ENCODE measurements at regions not wholly inside any gene's neighbourhood (a gene's known extent, or its start where the extent isn't known, plus 50 kb on each side); places are given as distances from the start of the nearest gene placed in this dataset.

- Histone ChIP-seq H3K36me3 (ENCODE audit: insufficient read depth, low read length) (no peaks in the 10 kb centered on the region), H3K79me2 (ENCODE audit: insufficient read depth, low read length) (no peaks in the 10 kb centered on the region), H3F3A (ENCODE audit: insufficient read depth, low read length) (no peaks in the 10 kb centered on the region), H2AFZ (ENCODE audit: low read length) (no peak overlapping the region), H3K27me3 (ENCODE audit: insufficient read depth, low read length) (no peaks in the 10 kb centered on the region), H3K4me3 (ENCODE audit: low read depth, low read length, poor library complexity, severe bottlenecking) (no peak overlapping the region), H3K9me3 (ENCODE audit: low read length) (no peaks in the 10 kb centered on the region), H3K4me2 (ENCODE audit: low read length) (no peak overlapping the region), H3K4me1 (ENCODE audit: insufficient read depth, low read length, severe bottlenecking) (no peaks in the 10 kb centered on the region), H3K9ac (ENCODE audit: low read length) (no peak overlapping the region), H4K20me1 (ENCODE audit: insufficient read depth, low read length) (no peaks in the 10 kb centered on the region), H3K27ac (ENCODE audit: low read depth, low read length, poor library complexity, severe bottlenecking) (no peak overlapping the region), H3K9me2 (ENCODE audit: low read depth, low read length) (no peaks in the 10 kb centered on the region)
- TF ChIP-seq EZH2 (IDR thresholded peaks at IDR 0.05; ENCODE audit: borderline replicate concordance, low read length): no peak
- no peak for TF ChIP-seq CTCF (IDR thresholded peaks at IDR 0.05; ENCODE audit: low read length)
Observed at GRCh38 chr13:18944501-18945068, 237.0 kb downstream of the TUBA3C start.

- Histone ChIP-seq H3K4me3 (ENCODE audit: low read depth, low read length, poor library complexity, severe bottlenecking) (no peak overlapping the region), H3K9me3 (ENCODE audit: low read length) (no peaks in the 10 kb centered on the region), H3K9me2 (ENCODE audit: low read depth, low read length) (no peaks in the 10 kb centered on the region), H2AFZ (ENCODE audit: low read length) (no peak overlapping the region), H3K9ac (ENCODE audit: low read length) (no peak overlapping the region), H3K36me3 (ENCODE audit: insufficient read depth, low read length) (no peaks in the 10 kb centered on the region), H3K4me1 (ENCODE audit: insufficient read depth, low read length, severe bottlenecking) (no peaks in the 10 kb centered on the region), H3K4me2 (ENCODE audit: low read length) (no peak overlapping the region), H3K27me3 (ENCODE audit: insufficient read depth, low read length) (no peaks in the 10 kb centered on the region), H3K27ac (ENCODE audit: low read depth, low read length, poor library complexity, severe bottlenecking) (no peak overlapping the region), H4K20me1 (ENCODE audit: insufficient read depth, low read length) (no peaks in the 10 kb centered on the region), H3F3A (ENCODE audit: insufficient read depth, low read length) (no peaks in the 10 kb centered on the region), H3K79me2 (ENCODE audit: insufficient read depth, low read length) (no peaks in the 10 kb centered on the region)
- TF ChIP-seq CTCF (IDR thresholded peaks at IDR 0.05; ENCODE audit: low read length): no peak
- no peak for TF ChIP-seq EZH2 (IDR thresholded peaks at IDR 0.05; ENCODE audit: borderline replicate concordance, low read length)
Observed at GRCh38 chr13:18943721-18944391, 237.8 kb downstream of the TUBA3C start.

GRCh38 chr13:18943273-18943672 lies 238.4 kb downstream of the TUBA3C start:
- Histone ChIP-seq H3K27ac (ENCODE audit: low read depth, low read length, poor library complexity, severe bottlenecking) (no peak overlapping the region), H3K4me3 (ENCODE audit: low read depth, low read length, poor library complexity, severe bottlenecking) (no peak overlapping the region), H3K79me2 (ENCODE audit: insufficient read depth, low read length) (no peaks in the 10 kb centered on the region), H3K4me1 (ENCODE audit: insufficient read depth, low read length, severe bottlenecking) (no peaks in the 10 kb centered on the region), H4K20me1 (ENCODE audit: insufficient read depth, low read length) (no peaks in the 10 kb centered on the region), H3K9ac (ENCODE audit: low read length) (no peak overlapping the region), H3K9me2 (ENCODE audit: low read depth, low read length) (no peaks in the 10 kb centered on the region), H3K4me2 (ENCODE audit: low read length) (no peak overlapping the region), H3K27me3 (ENCODE audit: insufficient read depth, low read length) (no peaks in the 10 kb centered on the region), H2AFZ (ENCODE audit: low read length) (no peak overlapping the region), H3F3A (ENCODE audit: insufficient read depth, low read length) (no peaks in the 10 kb centered on the region), H3K9me3 (ENCODE audit: low read length) (no peaks in the 10 kb centered on the region), H3K36me3 (ENCODE audit: insufficient read depth, low read length) (no peaks in the 10 kb centered on the region)
- TF ChIP-seq EZH2 (IDR thresholded peaks at IDR 0.05; ENCODE audit: borderline replicate concordance, low read length): no peak
- TF ChIP-seq CTCF (IDR thresholded peaks at IDR 0.05; ENCODE audit: low read length): no peak
